Fibroblast of skin of right biceps (primary cell): ENCODE measurements at regions not wholly inside any gene's neighbourhood (a gene's known extent, or its start where the extent isn't known, plus 50 kb on each side); places are given as distances from the start of the nearest gene placed in this dataset.

Experiments
- DNase-seq: peaks from one replicate; pipeline ENCODE4 v3.0.0-alpha.2; 2013

- DNase-seq = peak; percentile 37
These were observed 70.0 kb downstream of the SCG2 start for GRCh38 chr2:223532161-223532560.

- no peak for DNase-seq
These were observed 69.4 kb downstream of the SCG2 start for GRCh38 chr2:223532712-223533111.

GRCh38 chr2:223536546-223536945 lies 65.6 kb downstream of the SCG2 start:
- no peak for DNase-seq

DNA sequence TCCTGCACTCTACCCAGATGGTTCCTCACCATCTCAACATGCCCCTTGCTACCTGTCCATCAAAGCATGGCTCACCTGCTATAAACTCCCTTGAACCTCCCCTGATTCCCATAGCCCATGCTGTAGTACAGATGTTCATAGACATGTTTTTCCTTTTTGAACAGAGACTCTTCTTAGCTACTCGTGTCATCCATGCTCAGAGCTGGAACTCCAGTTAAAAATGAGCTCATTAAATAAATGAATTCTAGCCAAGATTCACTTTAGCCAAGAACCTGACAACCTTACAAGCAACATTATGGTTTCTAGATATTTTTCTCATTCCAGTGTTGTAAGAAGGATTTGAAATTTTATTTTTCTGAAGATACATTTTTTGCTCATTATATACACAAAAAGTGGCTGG lies 65.0 kb downstream of the SCG2 start:
- no peak for DNase-seq

DNA sequence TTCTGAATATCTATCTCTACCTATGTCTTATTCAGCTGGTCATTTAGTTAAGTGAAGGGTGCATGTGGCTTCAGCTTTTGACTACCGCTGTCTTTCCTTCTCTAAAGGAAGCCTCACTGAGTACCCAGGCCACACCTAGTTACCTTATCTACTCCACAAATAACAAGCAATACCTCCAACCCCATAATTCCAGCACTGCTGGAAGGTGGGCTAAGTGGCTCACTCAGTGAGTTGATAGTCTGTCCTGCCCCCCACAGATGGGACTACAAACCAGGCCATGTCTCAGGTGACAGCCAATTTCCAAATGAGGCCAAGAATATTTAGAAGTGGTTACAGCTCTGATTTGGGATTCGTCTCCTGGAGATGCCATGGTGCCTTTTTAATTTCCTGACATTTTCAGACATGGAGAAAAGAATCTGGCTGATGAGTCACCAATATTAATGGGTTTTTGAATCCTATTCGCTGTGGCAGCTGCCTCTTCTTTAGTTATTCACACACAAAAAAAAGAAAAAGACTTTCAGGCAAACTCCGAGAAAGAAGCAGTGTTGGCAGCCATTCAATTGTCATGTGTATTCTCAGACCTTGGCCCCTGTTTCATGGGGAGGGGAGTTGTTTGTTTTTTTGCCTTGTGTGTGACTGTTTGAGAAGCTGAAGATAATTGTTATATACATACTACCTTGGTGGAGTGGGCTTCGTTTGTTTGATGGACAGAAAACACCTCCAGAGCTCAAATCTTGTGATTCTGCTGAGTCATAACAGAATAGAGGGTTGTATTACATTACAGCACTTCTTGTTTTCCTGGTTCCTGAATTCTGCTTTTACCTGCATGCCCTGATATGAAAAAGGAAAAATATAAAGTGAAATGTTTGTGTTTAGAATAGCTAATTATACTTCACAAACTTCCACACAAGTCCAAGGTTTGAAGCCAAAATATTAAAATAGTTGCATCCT lies 64.2 kb downstream of the SCG2 start:
- peak; percentile 70 for DNase-seq

DNA sequence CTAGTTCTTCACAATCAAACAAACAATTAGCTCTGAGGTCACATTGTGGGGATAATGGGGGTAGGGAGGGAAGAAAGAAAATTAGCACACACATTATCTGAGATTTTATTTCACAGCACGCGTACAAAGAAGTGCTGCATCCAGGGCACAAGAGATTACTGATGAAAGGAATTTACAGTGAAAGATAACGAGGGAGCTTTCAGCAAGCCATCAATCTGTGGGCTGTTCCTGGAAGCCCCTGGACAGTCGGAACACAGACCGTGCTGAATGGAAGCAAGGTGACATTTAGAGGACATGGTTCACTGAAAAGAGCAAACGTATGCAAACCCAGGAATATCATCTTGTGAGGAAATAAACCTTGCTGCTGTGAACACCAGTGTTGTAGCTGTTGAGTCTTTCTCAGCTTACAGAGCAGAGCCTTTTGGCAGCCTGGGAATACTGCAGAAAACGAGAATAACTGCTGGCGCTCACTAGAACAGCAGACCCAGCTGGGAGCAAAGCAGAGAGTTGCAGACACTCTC lies 63.2 kb downstream of the SCG2 start:
- DNase-seq = no peak

DNA sequence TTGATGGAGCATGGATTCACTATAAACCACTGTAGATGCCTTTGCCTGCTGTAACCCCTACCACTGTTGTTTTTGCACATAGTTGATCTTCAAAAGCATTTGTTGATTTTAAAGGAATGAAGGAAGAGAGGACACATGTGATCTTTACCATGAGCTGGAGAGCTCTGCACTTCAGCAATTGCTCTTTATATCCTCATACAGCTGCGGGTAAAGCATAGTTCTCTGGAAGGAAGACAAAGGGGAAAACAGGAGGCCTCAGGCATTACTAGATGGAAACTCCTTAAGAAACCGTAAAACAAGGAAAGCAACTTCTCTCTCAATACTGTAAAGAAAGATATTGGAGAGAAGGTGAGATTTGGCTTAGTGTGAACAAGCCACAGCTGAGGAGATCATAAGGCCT lies 60.6 kb downstream of the SCG2 start:
- no peak for DNase-seq

GRCh38 chr2:223542501-223542900 lies 59.7 kb downstream of the SCG2 start:
- no peak for DNase-seq

GRCh38 chr2:223545406-223545805 lies 56.8 kb downstream of the SCG2 start:
- DNase-seq = no peak

DNA sequence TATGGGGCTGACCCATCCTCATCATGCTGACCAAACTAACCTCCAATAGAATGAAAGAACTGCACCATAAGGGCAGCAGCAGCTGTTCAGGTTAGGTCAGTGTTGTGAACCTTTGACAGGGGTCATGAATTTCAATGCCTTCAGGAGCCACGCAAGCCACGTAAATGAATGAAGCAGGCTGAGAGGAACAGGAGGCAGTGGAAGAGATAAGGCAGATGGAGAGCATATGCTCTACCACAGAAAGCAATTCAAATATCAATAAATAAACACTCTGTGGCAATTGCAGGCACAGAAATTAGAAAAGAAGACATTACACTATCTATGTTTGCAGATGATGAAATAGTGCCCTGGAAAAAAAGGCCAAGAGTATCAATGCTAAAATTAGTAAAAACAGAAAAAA lies 56.3 kb downstream of the SCG2 start:
- no peak for DNase-seq
